Upper lobe of right lung (tissue), 1 donor: ENCODE measurements at regions not wholly inside any gene's neighbourhood (a gene's known extent, or its start where the extent isn't known, plus 50 kb on each side); places are given as distances from the start of the nearest gene placed in this dataset.
A peak's percentile ranks its signal among the peaks of the same experiment; 100 is the strongest.

Experiments
- ATAC-seq: fragments of 200-7000 bp; cut with Tn5 transposase; one replicate; pipeline ENCODE4 v1.9.1; 2020; ENCODE audit warnings: mild to moderate bottlenecking, moderate library complexity
- DNase-seq: peaks from one replicate; pipeline ENCODE4 v3.0.0-alpha.2; 2020
- H3K27ac ChIP-seq: fragments of 200-600 bp; one replicate; pipeline ENCODE4 v1.8.0; 2022
- H3K27me3 ChIP-seq: fragments of 200-600 bp; one replicate; pipeline ENCODE4 v1.8.0; 2022; ENCODE audit warnings: mild to moderate bottlenecking
- H3K36me3 ChIP-seq: fragments of 200-600 bp; one replicate; pipeline ENCODE4 v1.8.0; 2022
- H3K4me1 ChIP-seq: fragments of 200-600 bp; one replicate; pipeline ENCODE4 v1.8.0; 2022
- H3K4me3 ChIP-seq: fragments of 200-600 bp; one replicate; pipeline ENCODE4 v1.8.0; 2022; ENCODE audit warnings: mild to moderate bottlenecking
- H3K9me3 ChIP-seq: fragments of 200-600 bp; one replicate; pipeline ENCODE4 v1.8.0; 2022
- intact Hi-C: fragments of 100-400 bp; cut with DNase I; formaldehyde crosslinking; loops from one replicate; pipeline ENCODE4 v1.11.0; 2022
- TF ChIP-seq, protein P1 (sequence below): fragments of 200-600 bp; IDR thresholded peaks from one replicate; pipeline ENCODE4 v1.8.0; 2022; ENCODE audit warnings: antibody characterized with exemption
- donor health status: DM: no; HTN: yes; CAD: no; lungs with severe emphysema.

DNA sequence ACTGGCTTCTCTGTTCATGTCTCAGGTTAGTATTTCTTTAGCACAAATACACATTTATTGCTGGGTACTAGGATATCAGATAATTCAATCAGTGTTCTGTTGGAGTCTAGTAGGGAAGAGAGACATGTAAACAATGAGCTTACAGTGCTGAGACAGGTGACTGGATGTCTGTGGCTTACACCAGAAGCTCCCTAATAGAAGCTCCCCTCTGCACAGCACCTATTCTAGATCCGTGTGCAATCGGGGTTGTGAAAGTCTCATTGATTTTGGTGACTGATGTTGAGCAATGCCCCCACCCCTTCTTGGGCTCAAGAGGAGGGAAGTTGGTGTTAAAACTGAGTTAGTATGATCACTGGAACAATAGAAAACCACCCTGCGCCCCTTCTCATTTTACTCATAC, 279.2 kb downstream of the RPS6KC1 start:
- TF ChIP-seq, protein P1, sequence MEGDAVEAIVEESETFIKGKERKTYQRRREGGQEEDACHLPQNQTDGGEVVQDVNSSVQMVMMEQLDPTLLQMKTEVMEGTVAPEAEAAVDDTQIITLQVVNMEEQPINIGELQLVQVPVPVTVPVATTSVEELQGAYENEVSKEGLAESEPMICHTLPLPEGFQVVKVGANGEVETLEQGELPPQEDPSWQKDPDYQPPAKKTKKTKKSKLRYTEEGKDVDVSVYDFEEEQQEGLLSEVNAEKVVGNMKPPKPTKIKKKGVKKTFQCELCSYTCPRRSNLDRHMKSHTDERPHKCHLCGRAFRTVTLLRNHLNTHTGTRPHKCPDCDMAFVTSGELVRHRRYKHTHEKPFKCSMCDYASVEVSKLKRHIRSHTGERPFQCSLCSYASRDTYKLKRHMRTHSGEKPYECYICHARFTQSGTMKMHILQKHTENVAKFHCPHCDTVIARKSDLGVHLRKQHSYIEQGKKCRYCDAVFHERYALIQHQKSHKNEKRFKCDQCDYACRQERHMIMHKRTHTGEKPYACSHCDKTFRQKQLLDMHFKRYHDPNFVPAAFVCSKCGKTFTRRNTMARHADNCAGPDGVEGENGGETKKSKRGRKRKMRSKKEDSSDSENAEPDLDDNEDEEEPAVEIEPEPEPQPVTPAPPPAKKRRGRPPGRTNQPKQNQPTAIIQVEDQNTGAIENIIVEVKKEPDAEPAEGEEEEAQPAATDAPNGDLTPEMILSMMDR: no peak
- intact Hi-C loops: no loop called here

DNA sequence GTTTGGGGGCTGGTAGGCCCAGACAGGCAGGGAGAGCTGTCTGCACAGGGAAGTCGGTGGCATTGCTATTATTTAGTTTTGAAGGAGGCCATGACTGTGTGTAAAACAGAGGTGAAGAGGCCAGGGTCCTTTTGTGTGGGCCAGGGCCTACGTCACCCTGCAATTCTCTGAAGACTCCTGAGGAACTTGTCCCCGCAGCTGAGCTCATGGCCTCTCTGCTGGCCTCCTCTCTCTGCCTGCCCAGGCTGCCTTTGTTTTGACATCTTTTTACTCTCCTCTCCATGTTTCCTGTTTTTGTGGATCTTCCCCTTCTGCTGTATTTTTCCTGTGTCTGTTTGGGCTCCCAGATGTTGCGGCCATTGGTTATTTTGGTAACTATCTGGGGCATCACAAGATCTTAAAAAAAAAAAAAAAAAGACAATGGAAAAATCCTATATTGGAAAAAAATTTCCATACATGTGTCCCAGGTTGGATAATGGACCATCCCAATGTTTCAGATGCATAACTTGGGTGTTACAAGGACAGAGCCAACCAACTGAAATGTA, 280.7 kb downstream of the RPS6KC1 start:
- Histone ChIP-seq H3K36me3 (no peaks in the 10 kb centered on the region), H3K27me3 (no peaks in the 10 kb centered on the region), H3K9me3 (no peaks in the 10 kb centered on the region), H3K27ac (no peak overlapping the region), H3K4me1 (no peaks in the 10 kb centered on the region), H3K4me3 (no peak overlapping the region)
- peak; percentile 13 for ATAC-seq
- DNase-seq: no peak
- intact Hi-C loops: no loop called here
- TF ChIP-seq, protein P1: no peak

More for the DNA sequence above, 279.2 kb downstream of the RPS6KC1 start:
- Histone ChIP-seq H3K27ac (no peak overlapping the region), H3K9me3 (no peaks in the 10 kb centered on the region), H3K36me3 (no peaks in the 10 kb centered on the region), H3K4me1 (no peaks in the 10 kb centered on the region), H3K4me3 (no peak overlapping the region), H3K27me3 (no peaks in the 10 kb centered on the region)
- DNase-seq: no peak
- no peak for ATAC-seq

DNA sequence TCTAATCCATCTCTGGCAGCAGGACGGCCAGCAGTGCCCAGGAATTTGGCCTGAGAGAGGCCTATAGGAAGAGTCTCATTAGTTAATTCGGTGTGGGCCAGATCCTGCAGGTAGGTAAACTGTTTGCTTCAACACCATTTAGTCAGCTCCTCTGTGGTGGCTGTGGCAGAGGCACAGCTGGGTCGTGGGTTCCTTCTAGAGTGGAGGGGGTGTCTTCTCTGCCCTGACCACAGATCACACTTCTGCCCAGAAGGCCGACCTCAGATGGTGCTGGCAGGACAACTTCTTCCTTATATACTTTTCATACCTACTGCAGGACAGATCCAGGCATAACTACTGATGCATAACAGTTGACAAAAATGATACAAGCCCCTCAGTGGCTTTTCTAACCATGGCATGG, 281.4 kb downstream of the RPS6KC1 start:
- TF ChIP-seq, protein P1: no peak
- Histone ChIP-seq H3K4me1 (no peaks in the 10 kb centered on the region), H3K9me3 (no peaks in the 10 kb centered on the region), H3K27ac (no peak overlapping the region), H3K4me3 (no peak overlapping the region), H3K27me3 (no peaks in the 10 kb centered on the region), H3K36me3 (no peaks in the 10 kb centered on the region)
- DNase-seq (no peak), ATAC-seq (no peak)
- intact Hi-C loops: no loop called here

DNA sequence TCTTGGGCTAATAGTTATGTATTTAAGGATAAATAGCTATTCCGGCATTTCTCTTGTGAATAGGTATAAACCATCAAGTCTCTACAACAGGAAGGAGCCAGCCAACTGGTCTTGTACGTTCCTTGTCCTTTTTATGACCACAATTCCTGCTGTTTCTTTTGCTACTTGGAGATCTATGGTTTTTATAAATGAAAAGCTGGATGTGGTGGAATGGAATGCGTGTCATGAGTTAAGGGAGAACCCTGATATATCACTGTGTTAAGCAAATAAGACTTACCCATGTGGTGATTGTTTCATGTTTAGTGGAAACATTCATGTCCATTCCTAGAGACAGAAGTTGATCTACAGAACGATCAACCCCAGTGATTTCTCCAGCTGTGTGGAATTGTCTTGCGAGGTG, 282.1 kb downstream of the RPS6KC1 start:
- no peaks in the 10 kb centered on the region for H3K9me3 ChIP-seq
- intact Hi-C loops: no loop called here
- no peaks in the 10 kb centered on the region for H3K4me1 ChIP-seq
- H3K4me3 ChIP-seq: no peak overlapping the region
- no peaks in the 10 kb centered on the region for H3K36me3 ChIP-seq
- H3K27ac ChIP-seq: no peak overlapping the region
- TF ChIP-seq, protein P1: no peak
- ATAC-seq (no peak), DNase-seq (no peak)
- H3K27me3 ChIP-seq: no peaks in the 10 kb centered on the region

DNA sequence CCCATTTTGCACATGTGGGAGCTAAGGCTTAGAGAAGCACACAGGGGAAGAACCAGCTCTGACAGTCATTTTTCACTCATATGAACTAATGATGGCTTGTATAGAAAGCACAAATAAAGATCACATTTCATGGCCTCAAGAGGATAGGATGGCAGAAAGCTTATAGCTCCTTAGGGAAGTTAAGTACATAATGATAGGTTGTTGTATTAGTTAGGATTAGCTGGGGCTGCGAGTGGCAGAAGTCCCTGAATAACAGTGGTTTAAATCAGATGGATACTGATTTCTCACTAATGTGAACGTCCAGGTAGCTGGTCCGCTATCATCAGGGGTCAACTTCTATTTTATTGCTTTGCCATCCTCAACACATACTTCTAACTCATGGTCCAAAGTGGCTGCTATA, 284.0 kb downstream of the RPS6KC1 start:
- Histone ChIP-seq H3K4me3 (no peak overlapping the region), H3K36me3 (no peaks in the 10 kb centered on the region), H3K9me3 (no peaks in the 10 kb centered on the region), H3K4me1 (no peaks in the 10 kb centered on the region), H3K27me3 (no peaks in the 10 kb centered on the region), H3K27ac (no peak overlapping the region)
- TF ChIP-seq, protein P1: no peak
- ATAC-seq (no peak), DNase-seq (no peak)
- intact Hi-C loops: no loop called here

DNA sequence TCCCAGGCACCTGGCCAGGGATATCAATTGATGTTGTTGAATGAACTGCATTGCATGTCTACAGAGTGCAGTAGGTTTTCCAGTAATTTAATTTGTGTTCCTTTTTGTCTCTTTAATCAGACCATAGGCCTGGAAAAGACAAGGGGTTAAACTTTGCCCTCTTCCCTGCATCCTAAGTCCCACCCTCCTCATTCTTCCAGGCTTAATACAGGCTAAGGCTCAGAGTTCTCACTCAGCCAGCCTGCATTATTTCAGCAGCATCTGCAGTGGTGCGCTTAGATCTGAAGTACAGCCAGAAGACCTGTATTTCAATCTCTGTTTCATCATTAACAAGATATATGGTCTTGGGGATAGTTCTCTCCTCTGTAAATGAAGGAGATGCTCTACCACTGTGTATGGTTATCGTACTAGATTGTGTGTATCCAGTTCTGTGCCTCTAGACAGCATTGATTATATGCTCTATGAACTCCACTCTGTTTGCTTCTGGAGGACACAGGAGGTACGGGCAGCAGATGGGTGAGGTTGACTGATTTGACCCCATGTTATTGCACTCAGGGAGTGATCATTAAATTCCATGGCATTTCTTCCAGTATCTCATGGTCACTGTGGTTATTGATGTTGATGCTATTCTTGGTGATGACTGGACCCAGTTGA, 286.1 kb downstream of the RPS6KC1 start:
- no peaks in the 10 kb centered on the region for H3K27me3 ChIP-seq
- no peaks in the 10 kb centered on the region for H3K9me3 ChIP-seq
- TF ChIP-seq, protein P1: no peak
- H3K36me3 ChIP-seq: no peaks in the 10 kb centered on the region
- H3K4me3 ChIP-seq: no peak overlapping the region
- no peak for ATAC-seq
- H3K27ac ChIP-seq: no peak overlapping the region
- H3K4me1 ChIP-seq: no peaks in the 10 kb centered on the region
- intact Hi-C loops: no loop called here
- no peak for DNase-seq
